ENCODE measurements at regions not wholly inside any gene's neighbourhood (a gene's known extent, or its start where the extent isn't known, plus 50 kb on each side); places are given as distances from the start of the nearest gene placed in this dataset.
A peak's percentile ranks its signal among the peaks of the same experiment; 100 is the strongest.

- no peak for DNase-seq (ENCODE audit: low read depth, low spot score)
- in situ Hi-C loops (cut with HindIII; ENCODE audit: low sequenced_read_pairs): no loop called here
- no peak for TF ChIP-seq CTCF (IDR thresholded peaks at IDR 0.05; ENCODE audit: low read depth, low read length)
- H3K4me3 ChIP-seq (ENCODE audit: low read depth, low read length): no peak overlapping the region
Observed at GRCh38 chr1:213925531-213926182, 62.1 kb upstream of the PROX1 start.

- no peak for TF ChIP-seq CTCF (IDR thresholded peaks at IDR 0.05; ENCODE audit: low read depth, low read length)
- in situ Hi-C loops (cut with HindIII; ENCODE audit: low sequenced_read_pairs): no loop called here
- DNase-seq (ENCODE audit: low read depth, low spot score): no peak
Observed at GRCh38 chr1:213927846-213928245, 59.9 kb upstream of the PROX1 start.

GRCh38 chr1:213929398-213929797 is 58.4 kb upstream of the PROX1 start:
- H3K4me3 ChIP-seq (ENCODE audit: low read depth, low read length): no peak overlapping the region
- in situ Hi-C loops (cut with HindIII; ENCODE audit: low sequenced_read_pairs): no loop called here
- no peak for TF ChIP-seq CTCF (IDR thresholded peaks at IDR 0.05; ENCODE audit: low read depth, low read length)
- no peak for DNase-seq (ENCODE audit: low read depth, low spot score)

More at GRCh38 chr1:213927846-213928245, 59.9 kb upstream of the PROX1 start:
- H3K4me3 ChIP-seq (ENCODE audit: low read depth, low read length): no peak overlapping the region

GRCh38 chr1:213931836-213932235 is 55.9 kb upstream of the PROX1 start:
- no peak for DNase-seq (ENCODE audit: low read depth, low spot score)
- in situ Hi-C loops (cut with HindIII; ENCODE audit: low sequenced_read_pairs): no loop called here
- TF ChIP-seq CTCF (IDR thresholded peaks at IDR 0.05; ENCODE audit: low read depth, low read length): no peak
- H3K4me3 ChIP-seq (ENCODE audit: low read depth, low read length): no peak overlapping the region

- in situ Hi-C loops (cut with HindIII; ENCODE audit: low sequenced_read_pairs): no loop called here
Observed at GRCh38 chr1:213933336-213933735, 54.4 kb upstream of the PROX1 start.

GRCh38 chr1:213934649-213935048 is 53.1 kb upstream of the PROX1 start:
- in situ Hi-C loops (cut with HindIII; ENCODE audit: low sequenced_read_pairs): no loop called here

More at GRCh38 chr1:213933336-213933735, 54.4 kb upstream of the PROX1 start:
- TF ChIP-seq CTCF (IDR thresholded peaks at IDR 0.05; ENCODE audit: low read depth, low read length): no peak
- no peak for DNase-seq (ENCODE audit: low read depth, low spot score)
- H3K4me3 ChIP-seq (ENCODE audit: low read depth, low read length): no peak overlapping the region

More at GRCh38 chr1:213934649-213935048, 53.1 kb upstream of the PROX1 start:
- DNase-seq (ENCODE audit: low read depth, low spot score): peak; percentile 54
- no peak for TF ChIP-seq CTCF (IDR thresholded peaks at IDR 0.05; ENCODE audit: low read depth, low read length)
- H3K4me3 ChIP-seq (ENCODE audit: low read depth, low read length): no peak overlapping the region
